Loucy (cell line): ENCODE measurements at regions not wholly inside any gene's neighbourhood (a gene's known extent, or its start where the extent isn't known, plus 50 kb on each side); places are given as distances from the start of the nearest gene placed in this dataset.
"Not testable (repeated sequence)": the region's sequence is repeated elsewhere in the genome, so short reads cannot be mapped to it uniquely, and the experiment has no call there.

Source experiments
- H2AFZ ChIP-seq: fragments of 200-600 bp; sonication (generic); 2 replicates; pipeline ENCODE4 v1.6.0; 2016; ENCODE audit warnings: antibody characterized with exemption, mild to moderate bottlenecking, low read length, moderate library complexity
- H3F3A ChIP-seq: fragments of 200-600 bp; 2 replicates; pipeline ENCODE4 v1.6.0; 2016; ENCODE audit warnings: antibody characterized with exemption, low read depth, mild to moderate bottlenecking
- H3K27me3 ChIP-seq: fragments of 200-600 bp; sonication (generic); 2 replicates; pipeline ENCODE4 v1.6.1; 2014; ENCODE audit warnings: low read length, mild to moderate bottlenecking; ENCODE audit not compliant: insufficient read depth, poor library complexity, severe bottlenecking
- H3K36me3 ChIP-seq: fragments of 200-600 bp; sonication (generic); 2 replicates; pipeline ENCODE4 v1.6.1; 2016; ENCODE audit warnings: low read length; ENCODE audit not compliant: insufficient read depth
- H3K4me1 ChIP-seq: fragments of 200-600 bp; sonication (generic); 2 replicates; pipeline ENCODE4 v1.5.1; 2014; ENCODE audit warnings: low read length, mild to moderate bottlenecking; ENCODE audit not compliant: insufficient read depth, poor library complexity, severe bottlenecking
- H3K4me2 ChIP-seq: fragments of 200-600 bp; sonication (generic); 2 replicates; pipeline ENCODE4 v1.6.0; 2014; ENCODE audit warnings: antibody characterized with exemption, low read length, low read depth, mild to moderate bottlenecking; ENCODE audit not compliant: poor library complexity, severe bottlenecking
- H3K4me3 ChIP-seq: fragments of 200-600 bp; sonication (generic); 2 replicates; pipeline ENCODE4 v1.5.1; 2014; ENCODE audit warnings: low read length, mild to moderate bottlenecking, mixed read lengths; ENCODE audit not compliant: poor library complexity, severe bottlenecking
- H3K79me2 ChIP-seq: fragments of 200-600 bp; sonication (generic); 2 replicates; pipeline ENCODE4 v1.6.1; 2014; ENCODE audit warnings: low read length; ENCODE audit not compliant: insufficient read depth
- H3K9ac ChIP-seq: fragments of 200-600 bp; sonication (generic); 2 replicates; pipeline ENCODE4 v1.6.0; 2014; ENCODE audit warnings: mild to moderate bottlenecking, low read depth, low read length, moderate library complexity; ENCODE audit not compliant: poor library complexity, severe bottlenecking
- H3K9me2 ChIP-seq: fragments of 200-600 bp; sonication (generic); replicated peaks from 2 replicates; pipeline ENCODE4 v1.6.1; 2016; ENCODE audit warnings: low read depth, low read length, mixed read lengths
- H3K9me3 ChIP-seq: fragments of 200-600 bp; sonication (generic); 2 replicates; pipeline ENCODE4 v1.6.1; 2014; ENCODE audit warnings: mild to moderate bottlenecking, antibody characterized with exemption, low read length, low read depth; ENCODE audit not compliant: insufficient read depth
- H4K20me1 ChIP-seq: fragments of 200-600 bp; sonication (generic); 2 replicates; pipeline ENCODE4 v1.6.0; 2014; ENCODE audit warnings: antibody characterized with exemption, low read length, mild to moderate bottlenecking; ENCODE audit not compliant: insufficient read depth, poor library complexity, severe bottlenecking
- EZH2phosphoT487 ChIP-seq: fragments of 200-600 bp; IDR thresholded peaks from 2 replicates; pipeline ENCODE4 v1.6.1; 2018; ENCODE audit warnings: antibody characterized with exemption, mild to moderate bottlenecking, moderate library complexity, borderline replicate concordance
- TF ChIP-seq, protein P1 (sequence below): fragments of 200-600 bp; sonication (generic); conservative IDR thresholded peaks from 2 replicates; pipeline ENCODE4 v1.5.1; 2014; ENCODE audit warnings: mild to moderate bottlenecking, antibody characterized with exemption, low read length

GRCh38 chr5:36802187-36802586 is 74.4 kb upstream of the NIPBL start:
- Histone ChIP-seq H3K27me3 (no peaks in the 10 kb centered on the region), H3K4me2 (no peak overlapping the region), H3K9me3 (no peaks in the 10 kb centered on the region), H3F3A (no peaks in the 10 kb centered on the region), H3K4me3 (no peak overlapping the region), H3K79me2 (no peaks in the 10 kb centered on the region), H3K9me2 (no peaks in the 10 kb centered on the region), H2AFZ (no peak overlapping the region), H3K4me1 (no peaks in the 10 kb centered on the region), H4K20me1 (no peaks in the 10 kb centered on the region), H3K36me3 (no peaks in the 10 kb centered on the region), H3K9ac (no peak overlapping the region)
- TF ChIP-seq, protein P1, sequence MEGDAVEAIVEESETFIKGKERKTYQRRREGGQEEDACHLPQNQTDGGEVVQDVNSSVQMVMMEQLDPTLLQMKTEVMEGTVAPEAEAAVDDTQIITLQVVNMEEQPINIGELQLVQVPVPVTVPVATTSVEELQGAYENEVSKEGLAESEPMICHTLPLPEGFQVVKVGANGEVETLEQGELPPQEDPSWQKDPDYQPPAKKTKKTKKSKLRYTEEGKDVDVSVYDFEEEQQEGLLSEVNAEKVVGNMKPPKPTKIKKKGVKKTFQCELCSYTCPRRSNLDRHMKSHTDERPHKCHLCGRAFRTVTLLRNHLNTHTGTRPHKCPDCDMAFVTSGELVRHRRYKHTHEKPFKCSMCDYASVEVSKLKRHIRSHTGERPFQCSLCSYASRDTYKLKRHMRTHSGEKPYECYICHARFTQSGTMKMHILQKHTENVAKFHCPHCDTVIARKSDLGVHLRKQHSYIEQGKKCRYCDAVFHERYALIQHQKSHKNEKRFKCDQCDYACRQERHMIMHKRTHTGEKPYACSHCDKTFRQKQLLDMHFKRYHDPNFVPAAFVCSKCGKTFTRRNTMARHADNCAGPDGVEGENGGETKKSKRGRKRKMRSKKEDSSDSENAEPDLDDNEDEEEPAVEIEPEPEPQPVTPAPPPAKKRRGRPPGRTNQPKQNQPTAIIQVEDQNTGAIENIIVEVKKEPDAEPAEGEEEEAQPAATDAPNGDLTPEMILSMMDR, result no peak
- TF ChIP-seq EZH2phosphoT487, result no peak

DNA sequence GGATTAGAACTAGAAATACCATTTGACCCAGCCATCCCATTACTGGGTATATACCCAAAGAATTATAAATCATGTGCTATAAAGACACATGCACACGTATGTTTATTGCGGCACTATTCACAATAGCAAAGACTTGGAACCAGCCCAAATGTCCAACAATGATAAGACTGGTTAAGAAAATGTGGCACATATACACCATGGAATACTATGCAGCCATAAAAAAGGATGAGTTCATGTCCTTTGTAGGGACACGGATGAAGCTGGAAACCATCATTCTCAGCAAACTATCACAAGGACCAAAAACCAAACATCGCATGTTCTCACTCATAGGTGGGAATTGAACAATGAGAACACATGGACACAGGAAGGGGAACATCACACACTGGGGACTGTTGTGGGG is 63.3 kb upstream of the NIPBL start:
- H2AFZ ChIP-seq, H3K4me1 ChIP-seq, H3K4me2 ChIP-seq, H3K27me3 ChIP-seq, H4K20me1 ChIP-seq, H3K36me3 ChIP-seq, H3K9me2 ChIP-seq, H3F3A ChIP-seq, H3K79me2 ChIP-seq, H3K9me3 ChIP-seq, H3K4me3 ChIP-seq, H3K9ac ChIP-seq: not testable (repeated sequence)

- no peaks in the 10 kb centered on the region for H3K27me3 ChIP-seq
- H2AFZ ChIP-seq, result no peak overlapping the region
- no peaks in the 10 kb centered on the region for H4K20me1 ChIP-seq
- H3K9me2 ChIP-seq, result no peaks in the 10 kb centered on the region
- TF ChIP-seq EZH2phosphoT487, result no peak
- TF ChIP-seq, protein P1, result no peak
- H3F3A ChIP-seq, result no peaks in the 10 kb centered on the region
- H3K79me2 ChIP-seq, result no peaks in the 10 kb centered on the region
- H3K36me3 ChIP-seq, result no peaks in the 10 kb centered on the region
- no peaks in the 10 kb centered on the region for H3K4me1 ChIP-seq
- H3K4me3 ChIP-seq, result no peak overlapping the region
- no peak overlapping the region for H3K4me2 ChIP-seq
- H3K9me3 ChIP-seq, result no peaks in the 10 kb centered on the region
- H3K9ac ChIP-seq, result no peak overlapping the region
These were observed 60.7 kb upstream of the NIPBL start for GRCh38 chr5:36815871-36816270.

GRCh38 chr5:36820900-36821299 is 55.7 kb upstream of the NIPBL start:
- Histone ChIP-seq H3K27me3 (no peaks in the 10 kb centered on the region), H3K9me2 (no peaks in the 10 kb centered on the region), H2AFZ (no peak overlapping the region), H3K4me1 (no peaks in the 10 kb centered on the region), H3K9ac (no peak overlapping the region), H3K4me3 (no peak overlapping the region), H3K9me3 (no peaks in the 10 kb centered on the region), H3F3A (no peaks in the 10 kb centered on the region), H3K79me2 (no peaks in the 10 kb centered on the region), H4K20me1 (no peaks in the 10 kb centered on the region), H3K36me3 (no peaks in the 10 kb centered on the region), H3K4me2 (no peak overlapping the region)
- no peak for TF ChIP-seq EZH2phosphoT487
- TF ChIP-seq, protein P1, result no peak
